Fibroblast of peridontal ligament (primary cell): ENCODE measurements at regions not wholly inside any gene's neighbourhood (a gene's known extent, or its start where the extent isn't known, plus 50 kb on each side); places are given as distances from the start of the nearest gene placed in this dataset.

Source experiments
- DNase-seq: peaks from one replicate; pipeline ENCODE4 v3.0.0-alpha.2; 2010; ENCODE audit errors: extremely low read depth

- DNase-seq, result no peak
Observed at GRCh38 chr1:170313306-170313705, 167.5 kb downstream of the NTMT2 start.

GRCh38 chr1:170316270-170316669, 170.5 kb downstream of the NTMT2 start:
- no peak for DNase-seq

- no peak for DNase-seq
Observed at GRCh38 chr1:170318141-170318540, 172.4 kb downstream of the NTMT2 start.

- DNase-seq, result peak; percentile 54
Observed at GRCh38 chr1:170318736-170319135, 173.0 kb downstream of the NTMT2 start.

- no peak for DNase-seq
Observed at GRCh38 chr1:170321113-170321512, 175.4 kb downstream of the NTMT2 start.

- no peak for DNase-seq
Observed at GRCh38 chr1:170326186-170326585, 180.4 kb downstream of the NTMT2 start.

- DNase-seq, result no peak
Observed at GRCh38 chr1:170332801-170333200, 187.0 kb downstream of the NTMT2 start.

GRCh38 chr1:170337413-170337994, 191.7 kb downstream of the NTMT2 start:
- no peak for DNase-seq

GRCh38 chr1:170339534-170339933, 192.4 kb upstream of the GORAB start:
- no peak for DNase-seq

- no peak for DNase-seq
Observed at GRCh38 chr1:170340308-170340707, 191.7 kb upstream of the GORAB start.

- DNase-seq, result peak; percentile 63
Observed at GRCh38 chr1:170351366-170351946, 180.5 kb upstream of the GORAB start.

- DNase-seq, result no peak
Observed at GRCh38 chr1:170354246-170354645, 177.7 kb upstream of the GORAB start.

GRCh38 chr1:170354690-170355089, 177.3 kb upstream of the GORAB start:
- peak; percentile 36 for DNase-seq

GRCh38 chr1:170355267-170355801, 176.6 kb upstream of the GORAB start:
- DNase-seq, result no peak

GRCh38 chr1:170356585-170356984, 175.4 kb upstream of the GORAB start:
- no peak for DNase-seq

- DNase-seq, result no peak
Observed at GRCh38 chr1:170357750-170358149, 174.2 kb upstream of the GORAB start.

GRCh38 chr1:170360601-170361000, 171.4 kb upstream of the GORAB start:
- no peak for DNase-seq

- DNase-seq, result no peak
Observed at GRCh38 chr1:170365331-170365730, 166.6 kb upstream of the GORAB start.

- DNase-seq, result no peak
Observed at GRCh38 chr1:170366980-170367379, 165.0 kb upstream of the GORAB start.

- no peak for DNase-seq
Observed at GRCh38 chr1:170367615-170368014, 164.4 kb upstream of the GORAB start.

GRCh38 chr1:170369000-170369399, 163.0 kb upstream of the GORAB start:
- DNase-seq, result no peak

- no peak for DNase-seq
Observed at GRCh38 chr1:170369417-170369816, 162.5 kb upstream of the GORAB start.

GRCh38 chr1:170370087-170370486, 161.9 kb upstream of the GORAB start:
- DNase-seq, result no peak
